Umbilical cord (tissue), 1 donor: ENCODE measurements at regions not wholly inside any gene's neighbourhood (a gene's known extent, or its start where the extent isn't known, plus 50 kb on each side); places are given as distances from the start of the nearest gene placed in this dataset.
"Not testable (repeated sequence)": the region's sequence is repeated elsewhere in the genome, so short reads cannot be mapped to it uniquely, and the experiment has no call there.

Experiments
- DNase-seq: peaks from one replicate; pipeline ENCODE4 v3.0.0-alpha.2; 2015; ENCODE audit warnings: low spot score

DNA sequence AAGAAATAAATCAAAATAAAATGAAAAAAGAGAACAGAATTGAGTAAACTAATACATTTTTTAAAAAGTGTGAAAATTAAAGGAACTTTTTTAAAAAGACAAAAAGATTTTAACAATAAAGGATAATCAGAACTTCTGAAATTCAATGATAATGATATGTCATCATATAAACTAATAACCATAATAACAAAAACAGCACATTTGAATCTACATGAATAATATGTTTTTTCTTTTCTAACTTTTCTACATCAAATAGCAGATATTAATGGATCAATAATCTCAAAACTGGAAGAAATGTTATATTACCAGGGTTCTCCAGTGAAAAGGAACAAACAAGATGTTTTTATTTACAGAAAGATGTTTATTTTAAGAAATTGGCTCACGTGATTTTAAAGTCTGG is 903.3 kb upstream of the MIR17HG start:
- DNase-seq, result no peak

DNA sequence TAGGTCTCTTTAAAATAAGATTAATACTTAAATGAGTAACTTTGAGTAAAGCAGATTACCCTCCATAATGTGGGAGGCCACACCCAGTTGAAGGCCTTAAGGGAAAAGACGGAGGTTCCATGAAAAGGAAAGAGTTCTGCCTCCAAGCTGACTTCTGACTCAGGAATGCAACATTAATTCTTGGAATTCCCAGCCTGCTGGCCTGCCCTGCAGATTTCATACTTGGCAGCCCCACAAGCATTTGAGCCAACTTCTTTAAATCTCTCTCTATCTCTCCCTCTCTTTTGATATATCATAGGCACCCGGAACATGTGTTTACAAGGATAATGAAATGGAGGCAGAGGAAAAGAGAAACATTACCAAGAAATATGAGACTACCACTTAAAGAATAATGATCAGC is 902.3 kb upstream of the MIR17HG start:
- DNase-seq, result peak; percentile 94

DNA sequence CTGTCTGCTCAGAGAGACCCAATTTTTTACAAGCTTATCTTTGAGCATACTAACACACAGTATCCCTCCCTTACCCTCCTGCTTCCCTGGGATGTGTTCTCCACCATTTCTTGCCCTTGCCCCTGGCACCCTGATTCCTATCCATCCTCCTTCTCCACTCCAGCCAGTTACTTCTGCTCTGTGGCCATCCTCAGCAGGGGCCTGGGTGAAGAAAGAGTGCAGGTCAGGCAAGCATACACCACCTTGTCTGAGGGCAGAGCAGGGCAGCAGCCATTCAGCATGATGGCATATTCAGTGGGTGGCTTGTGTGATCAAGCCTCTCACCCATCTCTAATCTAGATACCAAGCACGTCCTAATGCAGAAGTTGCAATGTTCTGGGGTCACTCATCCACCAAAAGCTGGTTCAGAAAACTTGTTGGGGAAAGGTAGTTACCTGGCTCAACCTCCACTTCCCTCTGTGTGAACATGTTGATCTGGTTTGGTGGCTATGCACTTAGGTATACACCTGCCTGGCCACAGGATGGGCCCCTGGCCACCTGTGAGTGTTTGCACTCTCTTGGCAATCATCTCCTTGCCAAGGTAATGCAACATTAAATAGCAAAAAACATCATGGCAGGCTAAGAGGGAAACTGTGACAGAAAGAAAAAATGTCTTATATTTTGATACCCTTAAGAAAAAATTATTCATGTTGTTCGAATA is 900.3 kb upstream of the MIR17HG start:
- no peak for DNase-seq

DNA sequence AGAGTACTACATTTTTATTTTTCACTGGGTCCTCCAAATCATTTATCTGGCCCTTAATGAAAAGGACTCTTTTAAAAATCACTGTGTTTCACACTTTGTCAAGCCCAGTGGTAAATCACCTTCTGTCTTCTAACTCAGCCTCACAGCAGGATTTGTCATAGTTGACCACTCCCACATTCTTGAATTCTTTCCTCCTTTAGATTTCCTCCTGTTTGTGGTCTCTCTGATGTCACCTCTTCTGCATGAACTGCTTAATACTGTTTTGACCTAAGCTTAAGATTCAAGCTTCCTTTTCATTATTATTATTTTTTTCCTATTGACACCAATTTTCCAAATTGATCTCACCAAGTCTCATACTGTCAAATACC is 899.8 kb upstream of the MIR17HG start:
- DNase-seq, result no peak

DNA sequence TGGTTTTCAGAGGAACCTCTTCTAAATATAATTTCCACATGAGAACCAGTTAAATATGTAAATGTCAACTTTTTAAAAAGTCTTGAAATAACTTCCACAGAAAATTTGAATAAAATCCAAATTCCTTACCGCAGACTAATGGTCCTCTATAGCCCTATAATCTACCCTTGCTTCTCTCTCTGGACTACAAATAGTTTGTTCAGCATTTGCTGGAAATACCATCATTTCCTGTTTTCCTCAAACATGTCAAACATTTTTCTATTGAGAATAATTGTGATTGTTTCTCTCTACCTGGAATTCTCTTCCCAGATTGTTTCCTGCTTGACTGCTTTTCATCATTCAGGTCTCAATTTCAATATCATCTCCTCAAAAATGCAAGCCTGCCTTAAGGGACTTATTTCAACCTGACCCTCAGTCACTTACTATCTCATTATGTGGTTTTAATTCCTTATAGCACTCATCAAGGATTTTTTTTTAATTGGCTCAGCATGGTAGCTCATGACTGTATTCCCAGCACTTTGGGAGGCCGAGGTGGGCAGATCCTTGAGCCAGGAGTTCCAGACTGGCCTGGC is 898.9 kb upstream of the MIR17HG start:
- peak; percentile 15 for DNase-seq

DNA sequence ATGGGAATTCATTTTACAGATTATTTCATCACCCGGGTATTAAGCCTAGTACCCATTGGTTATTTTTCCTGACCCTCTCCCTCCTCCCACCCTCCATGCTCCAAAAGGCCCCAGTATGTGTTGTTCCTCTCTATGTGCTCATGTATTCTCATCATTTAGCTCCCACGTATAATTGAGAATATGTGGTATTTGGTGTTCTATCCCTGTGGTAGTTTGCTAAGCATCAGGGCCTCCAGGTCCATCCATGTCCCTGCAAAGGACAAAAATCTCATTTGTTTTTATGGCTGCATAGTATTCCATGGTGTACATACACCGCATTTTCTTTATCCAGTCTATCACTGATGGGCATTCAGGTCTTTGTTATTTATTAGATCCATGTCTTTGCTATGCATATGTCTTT is 894.1 kb upstream of the MIR17HG start:
- no peak for DNase-seq

DNA sequence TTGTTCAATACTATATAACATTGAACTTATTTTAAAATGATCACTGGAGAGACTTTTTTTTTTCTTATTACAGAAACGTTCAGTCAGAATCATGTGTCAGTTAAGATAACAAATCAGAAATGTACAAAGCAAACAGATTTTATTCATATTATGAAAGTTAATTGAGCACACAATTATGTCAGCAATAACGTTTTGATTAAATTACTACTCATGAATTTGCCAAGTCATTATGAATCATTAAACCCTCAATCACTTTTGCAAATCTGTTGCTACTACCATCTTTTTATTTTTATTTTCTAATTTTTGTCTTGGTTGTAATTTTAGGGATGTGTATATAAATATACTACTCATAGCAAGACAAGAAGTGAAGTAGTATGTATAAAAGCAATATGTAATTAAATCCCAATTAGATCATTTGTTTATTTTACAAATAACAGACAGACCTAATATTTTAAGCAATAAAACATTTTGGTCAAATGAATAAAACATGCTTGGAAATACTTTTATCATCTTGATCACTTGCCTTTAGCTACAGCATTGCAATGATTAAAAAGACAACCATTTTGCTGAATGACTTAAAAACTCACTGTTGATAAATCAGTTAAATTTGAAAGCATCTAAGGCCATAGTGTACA is 893.4 kb upstream of the MIR17HG start:
- DNase-seq, result no peak

DNA sequence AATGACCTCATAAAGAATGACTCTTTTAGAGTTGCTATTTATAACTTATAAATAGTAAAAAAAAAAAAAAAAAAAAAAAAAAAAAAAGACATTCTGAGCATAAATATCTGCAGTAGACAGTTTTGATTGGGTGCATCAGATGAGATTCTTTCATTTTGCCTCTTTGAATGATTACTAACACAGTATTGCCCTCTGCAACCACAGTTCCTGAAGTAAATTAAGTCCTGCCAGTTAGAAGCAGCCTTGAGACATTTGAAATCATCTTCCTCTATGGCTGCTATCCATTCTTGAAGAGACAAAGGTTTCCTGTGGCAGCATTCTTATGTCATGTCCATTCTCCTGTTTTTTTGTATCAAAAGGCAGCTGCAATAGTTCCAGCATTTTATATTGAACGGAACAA is 892.4 kb upstream of the MIR17HG start:
- DNase-seq, result no peak

DNA sequence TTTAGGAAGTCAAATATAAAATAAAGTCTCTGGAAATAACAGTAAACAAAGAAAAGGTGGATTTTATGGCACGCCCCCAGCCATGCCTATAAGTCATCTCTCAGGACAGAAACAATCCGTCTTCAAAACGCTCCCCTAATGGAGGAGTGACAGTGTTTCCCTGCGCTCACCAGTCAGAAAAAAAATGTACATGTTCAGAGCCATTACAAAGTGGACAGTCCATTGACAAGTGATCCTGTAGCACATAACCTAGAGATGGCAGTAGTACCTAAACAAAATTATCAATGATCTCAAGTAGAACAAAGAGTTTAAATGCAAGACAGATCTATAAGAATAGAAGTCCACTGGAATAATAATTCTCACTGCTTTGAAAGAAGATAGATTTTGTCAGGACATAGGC is 891.7 kb upstream of the MIR17HG start:
- no peak for DNase-seq

DNA sequence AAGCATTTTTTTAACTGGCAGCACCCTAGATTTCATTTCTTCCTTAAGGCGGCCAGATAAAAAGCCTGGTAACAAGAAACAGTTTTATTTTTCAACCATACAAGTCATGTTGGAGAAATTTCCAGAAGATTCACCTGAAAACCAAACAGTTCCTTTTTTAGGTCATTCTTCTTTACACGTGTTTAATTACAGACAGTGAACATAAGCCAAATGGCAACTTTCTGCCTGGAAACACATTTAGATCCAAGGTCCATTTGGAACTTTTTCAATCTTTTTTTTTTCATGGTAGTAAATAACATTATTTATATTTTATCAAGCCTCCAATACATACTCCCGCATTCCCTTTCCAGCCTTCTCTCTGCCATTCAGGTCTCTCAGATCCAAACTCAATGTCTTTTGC is 886.1 kb upstream of the MIR17HG start:
- no peak for DNase-seq

DNA sequence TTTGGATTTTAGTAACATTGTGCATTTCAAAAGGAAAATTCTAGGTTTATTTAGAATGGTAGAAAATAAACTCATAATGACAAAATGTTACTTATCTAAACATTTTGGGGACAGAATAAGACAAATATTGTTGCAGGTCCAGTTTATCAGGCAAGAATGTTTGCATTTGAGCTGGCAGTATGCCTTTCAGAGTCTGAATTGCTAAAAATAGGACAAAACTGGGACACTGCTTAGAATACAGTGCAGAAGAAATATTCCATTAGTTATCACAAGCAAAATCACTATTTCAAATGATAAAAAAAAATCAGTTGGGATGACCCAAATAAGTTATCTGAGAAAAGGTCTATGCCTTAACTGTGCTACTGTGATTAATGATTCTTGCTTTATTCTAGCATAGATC is 870.3 kb upstream of the MIR17HG start:
- DNase-seq, result peak; percentile 27

DNA sequence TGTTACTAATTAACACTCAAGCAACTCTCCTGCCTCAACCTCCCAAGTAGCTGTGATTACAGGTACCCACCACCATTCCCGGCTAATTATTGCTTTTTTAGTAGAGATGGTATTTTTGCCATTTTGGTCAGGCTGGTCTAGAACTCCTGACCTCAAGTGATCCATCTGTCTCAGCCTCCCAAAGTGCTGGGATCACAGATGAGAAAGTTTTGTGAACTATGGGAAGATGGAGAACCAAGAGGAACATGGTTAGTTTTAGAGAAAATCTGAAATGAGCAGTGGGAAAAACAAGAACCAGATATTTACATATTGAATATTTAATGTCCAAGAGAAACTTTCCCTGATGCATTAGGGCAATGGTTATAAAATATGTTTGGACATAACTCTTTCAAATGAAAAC is 863.6 kb upstream of the MIR17HG start:
- no peak for DNase-seq

DNA sequence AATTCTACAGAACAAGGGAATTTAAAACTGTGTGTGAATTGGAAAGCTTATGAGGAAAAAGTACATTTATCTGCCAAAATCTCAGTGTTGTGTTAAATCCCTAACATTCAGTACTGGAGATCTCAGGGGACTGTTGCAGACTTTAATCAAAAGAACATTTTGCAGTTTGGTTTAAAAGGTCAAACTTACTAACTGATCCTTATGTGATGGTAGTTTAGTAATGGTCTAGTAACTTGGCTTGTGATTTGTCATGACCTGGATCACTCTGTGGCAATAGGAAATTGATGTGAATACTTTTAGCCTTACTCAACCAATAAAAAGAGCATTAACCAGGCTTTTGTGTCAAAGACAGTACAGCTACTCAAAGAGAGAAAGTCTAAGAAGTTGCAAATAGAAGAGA is 862.1 kb upstream of the MIR17HG start:
- DNase-seq, result peak; percentile 71

DNA sequence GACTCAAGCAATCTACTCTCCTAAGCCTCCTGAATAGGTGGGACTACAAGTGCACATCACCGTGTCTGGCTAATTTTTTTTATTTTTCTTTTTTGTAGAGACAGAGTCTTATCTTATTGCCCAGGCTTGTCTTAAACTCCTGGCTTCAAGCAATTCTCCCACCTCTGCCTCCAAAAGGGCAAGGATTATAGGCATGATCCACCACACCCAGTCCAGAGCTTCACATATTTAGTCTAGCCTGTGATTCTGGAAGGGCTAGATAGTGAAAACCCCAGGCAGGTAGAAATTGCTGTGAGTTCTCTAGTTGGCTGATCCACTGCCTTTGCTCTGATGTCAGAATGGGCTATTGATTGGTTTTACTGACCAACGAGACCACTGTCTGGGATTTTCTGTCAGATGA is 854.6 kb upstream of the MIR17HG start:
- no peak for DNase-seq

DNA sequence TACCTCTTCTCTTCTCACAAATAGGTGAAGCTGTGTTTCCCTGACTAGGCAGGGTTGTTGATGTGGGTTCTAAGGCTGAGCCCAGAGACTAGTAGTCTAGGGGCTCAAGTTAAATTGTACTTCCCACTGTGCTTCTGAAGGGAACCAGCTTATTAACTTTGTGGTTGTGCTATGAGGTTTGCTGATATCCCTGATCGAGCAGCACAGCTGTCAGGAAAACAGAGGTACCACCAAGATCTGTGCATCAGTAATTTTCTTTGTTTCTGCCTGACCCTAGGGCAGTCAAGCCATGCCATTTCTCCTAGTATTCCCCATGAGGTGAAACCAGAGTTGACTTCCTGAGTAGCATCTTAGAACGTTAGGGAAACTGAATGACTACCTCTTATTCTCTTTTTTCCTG is 853.8 kb upstream of the MIR17HG start:
- DNase-seq, result no peak

DNA sequence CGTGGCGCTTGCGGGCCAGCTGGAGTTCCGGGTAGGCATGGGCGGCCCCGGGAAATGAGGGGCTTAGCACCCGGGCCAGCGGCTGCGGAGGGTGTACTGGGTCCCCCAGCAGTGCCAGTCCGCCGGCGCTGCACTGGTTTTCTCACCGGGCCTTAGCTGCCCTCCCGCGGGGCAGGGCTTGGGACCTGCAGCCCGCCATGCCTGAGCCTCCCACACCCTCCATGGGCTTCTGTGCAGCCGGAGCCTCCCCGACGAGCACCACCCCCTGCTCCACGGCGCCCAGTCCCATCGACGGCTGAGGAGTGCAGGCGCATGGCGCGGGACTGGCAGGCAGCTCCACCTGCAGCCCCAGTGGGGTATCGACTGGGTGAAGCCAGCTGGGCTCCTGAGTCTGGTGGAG is 852.6 kb upstream of the MIR17HG start:
- not testable (repeated sequence) for DNase-seq

DNA sequence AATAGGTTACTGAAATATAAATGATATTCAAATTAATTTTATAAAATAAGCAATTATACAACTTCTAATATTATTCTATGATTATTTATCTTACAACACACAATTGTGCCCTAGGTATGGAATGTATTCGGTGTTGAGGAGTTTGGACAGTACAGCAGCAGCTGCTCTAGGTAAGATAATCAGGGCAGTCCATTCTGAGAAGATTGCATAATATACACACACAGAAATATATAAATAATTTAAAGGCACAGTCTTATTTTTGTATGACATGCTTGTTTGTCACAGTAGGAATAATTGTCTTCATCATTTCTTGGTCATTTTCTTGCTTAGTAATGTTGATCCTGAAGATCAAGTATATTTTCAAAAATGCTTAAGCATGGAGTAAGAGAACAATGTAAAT is 849.4 kb upstream of the MIR17HG start:
- no peak for DNase-seq

DNA sequence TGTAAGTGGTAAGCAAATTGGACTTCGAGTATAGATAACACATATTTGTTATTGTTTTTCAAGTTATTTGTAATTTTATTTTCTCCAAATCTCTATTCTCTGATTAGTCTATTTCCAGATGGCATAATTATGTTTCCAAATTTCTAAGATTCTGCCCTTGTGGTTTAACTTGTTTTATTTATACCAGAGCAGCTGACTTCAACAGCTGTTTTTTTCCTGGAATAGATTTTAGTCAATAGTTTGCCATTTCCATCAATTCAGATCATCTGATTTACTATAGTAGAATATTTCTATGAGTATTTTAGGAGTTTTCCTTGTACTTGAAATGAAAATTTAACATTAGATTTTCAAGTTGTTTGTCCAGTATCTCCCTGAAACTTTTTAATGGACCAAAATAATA is 848.7 kb upstream of the MIR17HG start:
- no peak for DNase-seq

DNA sequence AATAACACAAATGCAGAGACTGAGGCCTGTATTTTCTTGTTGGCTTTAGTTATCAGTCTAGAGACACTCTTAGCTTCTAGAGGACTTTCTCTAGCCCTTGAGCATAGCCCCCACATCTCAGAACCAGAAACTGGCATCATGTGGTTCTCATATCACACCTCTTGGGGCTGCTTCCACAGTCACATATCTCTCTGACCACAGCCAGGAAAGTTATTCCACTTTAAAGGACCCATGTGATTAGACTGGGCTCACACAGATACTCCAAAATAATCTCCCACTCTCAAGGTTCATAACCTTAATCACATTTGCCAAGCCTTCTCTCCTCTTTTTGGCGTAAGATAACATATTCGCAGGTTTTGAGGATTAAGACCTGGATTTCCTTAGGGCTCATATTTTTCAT is 846.9 kb upstream of the MIR17HG start:
- DNase-seq, result peak; percentile 71

DNA sequence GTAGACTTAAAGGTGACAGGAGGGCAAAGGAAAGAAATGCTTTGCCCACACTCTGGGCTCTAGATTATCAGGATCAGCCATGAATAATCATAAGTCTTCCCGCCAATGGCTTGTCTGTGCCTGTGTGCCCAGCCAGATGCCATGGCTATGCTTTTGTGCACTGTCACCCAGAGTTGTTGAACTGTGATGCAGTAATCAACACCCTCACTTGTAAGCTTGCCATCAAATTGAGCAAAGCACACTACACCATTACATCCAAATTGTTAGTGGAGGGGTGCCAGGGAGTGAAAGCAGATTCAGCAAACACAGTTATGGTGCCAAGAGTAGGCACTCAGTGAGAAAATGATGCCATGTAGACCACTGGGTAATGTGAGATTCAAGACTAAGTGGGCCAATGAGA is 845.3 kb upstream of the MIR17HG start:
- DNase-seq, result no peak

DNA sequence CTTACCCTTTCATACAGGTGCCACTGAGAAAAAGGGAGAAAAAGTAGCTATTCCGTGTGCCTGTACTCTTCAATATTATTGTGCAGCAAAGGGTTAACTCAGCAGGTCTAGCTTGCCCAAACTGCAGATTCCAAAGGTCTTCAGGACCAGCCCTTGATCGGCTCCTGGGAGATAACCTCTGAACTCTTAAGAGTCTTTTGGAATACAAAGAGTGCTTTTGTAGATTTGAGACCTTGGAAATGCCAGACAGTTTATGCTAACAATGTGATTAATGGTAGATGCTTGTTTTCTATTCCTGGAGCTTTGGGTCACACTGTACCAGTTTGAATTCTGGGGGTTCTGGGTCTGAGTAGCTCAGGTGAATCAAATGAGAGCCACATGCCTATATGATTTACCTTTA is 844.7 kb upstream of the MIR17HG start:
- DNase-seq, result no peak

DNA sequence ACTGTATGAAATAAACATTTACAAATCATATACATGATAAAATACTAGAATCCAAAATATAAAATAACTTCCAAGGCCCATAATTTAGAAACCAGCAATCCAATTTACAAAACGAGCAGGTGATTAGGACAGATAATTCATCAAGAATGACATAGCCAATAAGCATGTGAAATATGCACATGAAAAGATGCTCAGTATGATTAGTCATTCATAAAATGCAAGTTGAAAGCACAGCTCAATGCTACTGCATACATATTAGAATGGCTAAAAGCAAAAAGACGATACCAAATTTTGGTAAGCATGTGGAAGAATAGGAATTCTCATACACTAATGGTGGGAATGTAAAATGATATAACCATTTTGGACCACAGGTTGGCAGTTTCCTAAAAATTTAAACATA is 837.2 kb upstream of the MIR17HG start:
- no peak for DNase-seq

DNA sequence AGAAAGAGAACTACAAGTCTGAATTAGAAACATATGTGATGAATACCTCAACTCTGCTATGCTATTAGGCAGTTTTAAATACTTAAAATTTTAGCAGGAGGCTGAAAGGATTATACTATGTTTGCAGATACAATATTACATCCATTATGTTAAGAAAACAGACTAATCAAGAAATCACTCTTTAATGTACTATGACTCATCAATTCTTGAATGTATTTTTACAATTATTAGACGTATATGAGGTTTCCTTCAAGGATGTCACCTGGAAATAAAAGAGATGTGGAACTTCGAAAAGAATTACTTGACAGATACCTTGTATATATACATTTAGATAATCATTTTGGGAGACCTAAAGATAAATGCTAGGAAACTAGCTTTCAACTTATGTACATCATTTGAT is 835.6 kb upstream of the MIR17HG start:
- DNase-seq, result no peak

DNA sequence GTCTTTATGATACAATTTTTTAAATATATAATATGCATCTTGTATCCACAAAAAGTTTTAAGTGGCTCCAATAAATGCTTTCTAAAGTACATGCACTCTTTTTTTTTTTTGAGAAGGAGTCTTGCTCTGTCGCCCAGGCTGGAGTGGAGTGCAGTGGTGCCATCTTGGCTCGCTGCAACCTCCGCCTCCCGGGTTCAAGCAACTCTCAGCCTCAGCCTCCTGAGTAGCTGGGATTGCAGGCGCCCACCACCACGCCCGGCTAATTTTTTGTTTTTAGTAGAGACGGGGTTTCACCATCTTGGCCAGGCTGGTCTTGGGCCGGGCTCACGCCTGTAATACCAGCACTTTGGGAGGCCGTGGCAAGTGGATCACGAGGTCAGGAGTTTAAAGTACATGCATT is 832.8 kb upstream of the MIR17HG start:
- DNase-seq, result not testable (repeated sequence)
